H9 (cell line): ENCODE measurements at regions not wholly inside any gene's neighbourhood (a gene's known extent, or its start where the extent isn't known, plus 50 kb on each side); places are given as distances from the start of the nearest gene placed in this dataset.

Experiments
- DNase-seq: peaks from one replicate; pipeline ENCODE4 v3.0.0-alpha.2; 2017
- H2AFZ ChIP-seq: one replicate; pipeline ENCODE4 v1.6.1; 2013; ENCODE audit warnings: mild to moderate bottlenecking, low read length, control low read depth, moderate library complexity
- H2AK5ac ChIP-seq: 2 replicates; pipeline ENCODE4 v1.6.1; 2013; ENCODE audit warnings: low read length, control low read depth, mixed read lengths; ENCODE audit not compliant: insufficient read length
- H2BK120ac ChIP-seq: one replicate; pipeline ENCODE4 v1.6.1; 2013; ENCODE audit warnings: low read depth, mild to moderate bottlenecking, low read length, control low read depth, inconsistent platforms; ENCODE audit not compliant: poor library complexity, severe bottlenecking
- H2BK12ac ChIP-seq: 2 replicates; pipeline ENCODE4 v1.6.1; 2013; ENCODE audit warnings: low read length, control low read depth, mixed read lengths, low read depth; ENCODE audit not compliant: insufficient read length
- H2BK15ac ChIP-seq: 2 replicates; pipeline ENCODE4 v1.6.1; 2013; ENCODE audit warnings: low read depth, low read length, control low read depth
- H2BK20ac ChIP-seq: one replicate; pipeline ENCODE4 v1.6.1; 2013; ENCODE audit warnings: low read depth, mild to moderate bottlenecking, low read length, control low read depth, inconsistent platforms; ENCODE audit not compliant: poor library complexity, severe bottlenecking
- H2BK5ac ChIP-seq: 2 replicates; pipeline ENCODE4 v1.6.1; 2013; ENCODE audit warnings: low read length, control low read depth, mixed read lengths; ENCODE audit not compliant: insufficient read length
- H3K14ac ChIP-seq: 2 replicates; pipeline ENCODE4 v1.6.1; 2013; ENCODE audit warnings: low read length, control low read depth; ENCODE audit not compliant: insufficient read depth
- H3K18ac ChIP-seq: 2 replicates; pipeline ENCODE4 v1.6.1; 2013; ENCODE audit warnings: low read depth, mild to moderate bottlenecking, mixed read lengths, low read length, control low read depth; ENCODE audit not compliant: insufficient read length
- H3K23ac ChIP-seq: 2 replicates; pipeline ENCODE4 v1.6.1; 2013; ENCODE audit warnings: low read length, control low read depth, mixed read lengths, low read depth; ENCODE audit not compliant: insufficient read length
- H3K23me2 ChIP-seq: 2 replicates; pipeline ENCODE4 v1.6.1; 2013; ENCODE audit warnings: low read depth, mild to moderate bottlenecking, mixed read lengths, low read length, control low read depth; ENCODE audit not compliant: insufficient read length, poor library complexity, severe bottlenecking
- H3K27ac ChIP-seq: 2 replicates; pipeline ENCODE4 v1.5.1; 2013; ENCODE audit warnings: low read length, control low read depth, mixed read lengths, low read depth; ENCODE audit not compliant: insufficient read length
- H3K27me3 ChIP-seq: 2 replicates; pipeline ENCODE4 v1.6.1; 2013; ENCODE audit warnings: low read length, control low read depth, inconsistent platforms; ENCODE audit not compliant: insufficient read depth
- H3K4ac ChIP-seq: 2 replicates; pipeline ENCODE4 v1.6.1; 2013; ENCODE audit warnings: low read depth, mild to moderate bottlenecking, control low read depth, inconsistent platforms, low read length, moderate library complexity
- H3K4me1 ChIP-seq: 2 replicates; pipeline ENCODE4 v1.6.1; 2013; ENCODE audit warnings: low read length, control low read depth, inconsistent platforms; ENCODE audit not compliant: insufficient read depth
- H3K4me2 ChIP-seq: 2 replicates; pipeline ENCODE4 v1.6.1; 2013; ENCODE audit warnings: low read length, control low read depth, mixed read lengths; ENCODE audit not compliant: insufficient read length, insufficient read depth
- H3K56ac ChIP-seq: 2 replicates; pipeline ENCODE4 v1.6.1; 2013; ENCODE audit warnings: low read depth, mild to moderate bottlenecking, mixed read lengths, low read length, control low read depth; ENCODE audit not compliant: insufficient read length
- H3K79me1 ChIP-seq: 2 replicates; pipeline ENCODE4 v1.6.1; 2013; ENCODE audit warnings: low read depth, mild to moderate bottlenecking, moderate library complexity, low read length, control low read depth, inconsistent platforms; ENCODE audit not compliant: insufficient read depth, poor library complexity, severe bottlenecking
- H3K79me2 ChIP-seq: 2 replicates; pipeline ENCODE4 v1.6.1; 2013; ENCODE audit warnings: low read length, control low read depth, inconsistent platforms; ENCODE audit not compliant: insufficient read depth
- H3K9ac ChIP-seq: 2 replicates; pipeline ENCODE4 v1.6.1; 2013; ENCODE audit warnings: low read length, control low read depth, mixed read lengths; ENCODE audit not compliant: insufficient read length; ENCODE audit errors: extremely low read depth
- H3K9me3 ChIP-seq: one replicate; pipeline ENCODE4 v1.6.1; 2013; ENCODE audit warnings: low read depth, low read length, inconsistent platforms; ENCODE audit not compliant: control insufficient read depth
- H3T11ph ChIP-seq: one replicate; pipeline ENCODE4 v1.6.1; 2013; ENCODE audit warnings: mild to moderate bottlenecking, low read length, control low read depth, inconsistent platforms
- H4K20me1 ChIP-seq: one replicate; pipeline ENCODE4 v1.6.1; 2013; ENCODE audit not compliant: control insufficient read depth, insufficient read length, insufficient read depth
- H4K5ac ChIP-seq: 2 replicates; pipeline ENCODE4 v1.6.1; 2013; ENCODE audit warnings: low read depth, mild to moderate bottlenecking, mixed read lengths, low read length, control low read depth; ENCODE audit not compliant: insufficient read length
- H4K8ac ChIP-seq: replicated peaks from 2 replicates; pipeline ENCODE4 v1.6.1; 2013; ENCODE audit warnings: low read length, control low read depth, mixed read lengths, low read depth; ENCODE audit not compliant: insufficient read length
- H4K91ac ChIP-seq: 2 replicates; pipeline ENCODE4 v1.6.1; 2013; ENCODE audit warnings: low read depth, mild to moderate bottlenecking, moderate library complexity, mixed read lengths, low read length, control low read depth; ENCODE audit not compliant: insufficient read length
- H3K27ac Mint-ChIP-seq, 3 experiments: 2 replicates in 2 of 3; 3 replicates in 1 of 3; pipeline ENCODE4 v1.8.0; 2020 to 2021; ENCODE audit warnings: mixed read lengths in 3 of 3, mild to moderate bottlenecking in 1 of 3, moderate library complexity in 1 of 3
- H3K27me3 Mint-ChIP-seq: 2 replicates; pipeline ENCODE4 v1.8.0; 2021; ENCODE audit warnings: low read depth, mild to moderate bottlenecking, moderate library complexity, mixed read lengths
- H3K36me3 Mint-ChIP-seq, 3 experiments: 2 replicates in 2 of 3; 3 replicates in 1 of 3; pipeline ENCODE4 v1.8.0; 2020 to 2021; ENCODE audit warnings: low read depth in 3 of 3, mixed read lengths in 3 of 3; ENCODE audit not compliant: insufficient read depth in 1 of 3
- H3K4me1 Mint-ChIP-seq, 2 experiments: 2 replicates each; pipeline ENCODE4 v1.8.0; 2020; ENCODE audit warnings: mixed read lengths in 2 of 2
- H3K4me3 Mint-ChIP-seq, 2 experiments: 2 replicates in 1 of 2; 3 replicates in 1 of 2; pipeline ENCODE4 v1.8.0; 2020 to 2021; ENCODE audit warnings: mild to moderate bottlenecking in 2 of 2, mixed read lengths in 2 of 2, moderate library complexity in 1 of 2
- H3K9me3 Mint-ChIP-seq, 2 experiments: 2 replicates in 1 of 2; 3 replicates in 1 of 2; pipeline ENCODE4 v1.8.0; 2020; ENCODE audit warnings: mild to moderate bottlenecking in 2 of 2, mixed read lengths in 2 of 2, moderate library complexity in 1 of 2
- WGBS: extraction: QIAGEN DNeasy Blood & Tissue Kit; methylation state at CpG from one replicate; pipeline ENCODE4 v1.1.7; 2013; ENCODE audit warnings: missing lambda C conversion rate, low lambda C conversion rate, mixed read lengths; ENCODE audit not compliant: insufficient read length; ENCODE audit errors: extremely low coverage; 5-methylcytosine and 5-hydroxymethylcytosine counted together
- TF ChIP-seq, protein P1 (sequence below): fragments of 200-600 bp; sonication (generic); conservative IDR thresholded peaks from 3 replicates; pipeline ENCODE4 v1.8.0; 2021; ENCODE audit warnings: antibody characterized with exemption, mild to moderate bottlenecking

DNA sequence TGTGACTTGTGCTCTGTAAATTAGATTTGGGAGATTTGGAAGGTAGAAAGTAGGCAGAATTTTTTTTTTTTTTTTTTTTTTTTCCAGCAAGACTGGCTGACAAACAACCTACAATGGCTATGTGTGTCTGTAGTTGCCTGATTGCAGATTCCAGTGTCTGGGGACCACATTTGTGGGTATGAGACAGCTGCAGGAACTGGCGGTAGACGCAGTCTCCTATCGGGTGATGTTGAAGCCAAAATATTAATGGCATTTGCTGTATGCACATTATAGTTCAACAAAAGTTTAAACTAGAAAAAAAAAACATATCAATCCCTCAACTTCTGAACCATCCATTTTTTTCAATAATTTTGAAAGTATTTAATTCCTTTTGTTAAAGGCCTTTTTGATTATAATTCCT, 665.2 kb downstream of the TOX3 start:
- Mint-ChIP-seq H3K4me1 (peaks cover 8 to 17% of the 10 kb centered on the region in 2 experiments), H3K27ac (no peak overlapping the region), H3K36me3 (no peaks in the 10 kb centered on the region), H3K27me3 (no peaks in the 10 kb centered on the region), H3K9me3 (no peaks in the 10 kb centered on the region), H3K4me3 (no peak overlapping the region)
- H3K79me1 ChIP-seq: no peaks in the 10 kb centered on the region
- no peak for DNase-seq
- no peak overlapping the region for H4K91ac ChIP-seq
- no peak overlapping the region for H3K14ac ChIP-seq
- H2BK12ac ChIP-seq: no peak overlapping the region
- H3K23me2 ChIP-seq: no peaks in the 10 kb centered on the region
- H3K4me2 ChIP-seq: no peak overlapping the region
- no peaks in the 10 kb centered on the region for H3K27me3 ChIP-seq
- H2BK15ac ChIP-seq: no peak overlapping the region
- TF ChIP-seq, protein P1, sequence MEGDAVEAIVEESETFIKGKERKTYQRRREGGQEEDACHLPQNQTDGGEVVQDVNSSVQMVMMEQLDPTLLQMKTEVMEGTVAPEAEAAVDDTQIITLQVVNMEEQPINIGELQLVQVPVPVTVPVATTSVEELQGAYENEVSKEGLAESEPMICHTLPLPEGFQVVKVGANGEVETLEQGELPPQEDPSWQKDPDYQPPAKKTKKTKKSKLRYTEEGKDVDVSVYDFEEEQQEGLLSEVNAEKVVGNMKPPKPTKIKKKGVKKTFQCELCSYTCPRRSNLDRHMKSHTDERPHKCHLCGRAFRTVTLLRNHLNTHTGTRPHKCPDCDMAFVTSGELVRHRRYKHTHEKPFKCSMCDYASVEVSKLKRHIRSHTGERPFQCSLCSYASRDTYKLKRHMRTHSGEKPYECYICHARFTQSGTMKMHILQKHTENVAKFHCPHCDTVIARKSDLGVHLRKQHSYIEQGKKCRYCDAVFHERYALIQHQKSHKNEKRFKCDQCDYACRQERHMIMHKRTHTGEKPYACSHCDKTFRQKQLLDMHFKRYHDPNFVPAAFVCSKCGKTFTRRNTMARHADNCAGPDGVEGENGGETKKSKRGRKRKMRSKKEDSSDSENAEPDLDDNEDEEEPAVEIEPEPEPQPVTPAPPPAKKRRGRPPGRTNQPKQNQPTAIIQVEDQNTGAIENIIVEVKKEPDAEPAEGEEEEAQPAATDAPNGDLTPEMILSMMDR: no peak
- H3K9ac ChIP-seq: no peak overlapping the region
- H3K23ac ChIP-seq: no peak overlapping the region
- H2BK5ac ChIP-seq: no peak overlapping the region
- no peaks in the 10 kb centered on the region for H3K79me2 ChIP-seq
- H3K4me1 ChIP-seq: peaks cover 6% of the 10 kb centered on the region
- H2BK120ac ChIP-seq: no peak overlapping the region
- H3T11ph ChIP-seq: no peak overlapping the region
- no peak overlapping the region for H3K4ac ChIP-seq
- H4K5ac ChIP-seq: no peak overlapping the region
- no peak overlapping the region for H3K56ac ChIP-seq
- H2BK20ac ChIP-seq: no peak overlapping the region
- H2AK5ac ChIP-seq: no peak overlapping the region
- H3K27ac ChIP-seq: no peak overlapping the region
- no peak overlapping the region for H3K18ac ChIP-seq
- no CpG with 5 or more reads among the region's 3 CpGs for WGBS
- H3K9me3 ChIP-seq: no peaks in the 10 kb centered on the region
- no peaks in the 10 kb centered on the region for H4K20me1 ChIP-seq
- no peak overlapping the region for H2AFZ ChIP-seq
- H4K8ac ChIP-seq: no peak overlapping the region
